ENCODE measurements at regions not wholly inside any gene's neighbourhood (a gene's known extent, or its start where the extent isn't known, plus 50 kb on each side); places are given as distances from the start of the nearest gene placed in this dataset.
"Not testable (repeated sequence)": the region's sequence is repeated elsewhere in the genome, so short reads cannot be mapped to it uniquely, and the experiment has no call there.

GRCh38 chr21:35157374-35157773 lies 108.3 kb upstream of the RUNX1 start:
- not testable (repeated sequence) for DNase-seq (ENCODE audit: low read depth in 2 of 3, low spot score in 1 of 3)

GRCh38 chr21:35156293-35157278 lies 107.5 kb upstream of the RUNX1 start:
- DNase-seq (ENCODE audit: low read depth in 2 of 3, low spot score in 1 of 3) = no peak

- no peak for DNase-seq (ENCODE audit: low read depth in 2 of 3, low spot score in 1 of 3)
Measured at GRCh38 chr21:35154788-35155187, 105.7 kb upstream of the RUNX1 start.

GRCh38 chr21:35153671-35154070 lies 104.6 kb upstream of the RUNX1 start:
- DNase-seq (ENCODE audit: low read depth in 2 of 3, low spot score in 1 of 3) = no peak

- DNase-seq (ENCODE audit: low read depth in 2 of 3, low spot score in 1 of 3) = no peak
Measured at GRCh38 chr21:35150562-35151226, 101.6 kb upstream of the RUNX1 start.

GRCh38 chr21:35149698-35150097 lies 100.6 kb upstream of the RUNX1 start:
- no peak for DNase-seq (ENCODE audit: low read depth in 2 of 3, low spot score in 1 of 3)

GRCh38 chr21:35147439-35147838 lies 98.3 kb upstream of the RUNX1 start:
- DNase-seq (ENCODE audit: low read depth in 2 of 3, low spot score in 1 of 3) = no peak

- DNase-seq (ENCODE audit: low read depth in 2 of 3, low spot score in 1 of 3) = no peak
Measured at GRCh38 chr21:35145626-35146233, 96.6 kb upstream of the RUNX1 start.

- no peak for DNase-seq (ENCODE audit: low read depth in 2 of 3, low spot score in 1 of 3)
Measured at GRCh38 chr21:35144978-35145377, 95.9 kb upstream of the RUNX1 start.

GRCh38 chr21:35142036-35142815 lies 93.1 kb upstream of the RUNX1 start:
- DNase-seq (ENCODE audit: low read depth in 2 of 3, low spot score in 1 of 3) = no peak

- DNase-seq (ENCODE audit: low read depth in 2 of 3, low spot score in 1 of 3) = peak in 1 of 3 donors; percentile 43
Measured at GRCh38 chr21:35139382-35139715, 90.2 kb upstream of the RUNX1 start.

GRCh38 chr21:35138665-35139381 lies 89.7 kb upstream of the RUNX1 start:
- peak; percentile 50 to 69 (median 68) for DNase-seq (ENCODE audit: low read depth in 2 of 3, low spot score in 1 of 3)

- DNase-seq (ENCODE audit: low read depth in 2 of 3, low spot score in 1 of 3) = no peak
Measured at GRCh38 chr21:35136586-35137219, 87.6 kb upstream of the RUNX1 start.

- DNase-seq (ENCODE audit: low read depth in 2 of 3, low spot score in 1 of 3) = no peak
Measured at GRCh38 chr21:35136106-35136505, 87.0 kb upstream of the RUNX1 start.

GRCh38 chr21:35135481-35135880 lies 86.4 kb upstream of the RUNX1 start:
- DNase-seq (ENCODE audit: low read depth in 2 of 3, low spot score in 1 of 3) = no peak

GRCh38 chr21:35134309-35134708 lies 85.2 kb upstream of the RUNX1 start:
- no peak for DNase-seq (ENCODE audit: low read depth in 2 of 3, low spot score in 1 of 3)

- no peak for DNase-seq (ENCODE audit: low read depth in 2 of 3, low spot score in 1 of 3)
Measured at GRCh38 chr21:35128536-35128935, 79.4 kb upstream of the RUNX1 start.

GRCh38 chr21:35127851-35128250 lies 78.7 kb upstream of the RUNX1 start:
- DNase-seq (ENCODE audit: low read depth in 2 of 3, low spot score in 1 of 3) = no peak

- no peak for DNase-seq (ENCODE audit: low read depth in 2 of 3, low spot score in 1 of 3)
Measured at GRCh38 chr21:35127026-35127425, 77.9 kb upstream of the RUNX1 start.

- DNase-seq (ENCODE audit: low read depth in 2 of 3, low spot score in 1 of 3) = no peak
Measured at GRCh38 chr21:35120631-35121180, 71.6 kb upstream of the RUNX1 start.
